GM18951 (cell line): ENCODE measurements at regions not wholly inside any gene's neighbourhood (a gene's known extent, or its start where the extent isn't known, plus 50 kb on each side); places are given as distances from the start of the nearest gene placed in this dataset.

Experiments used
- POLR2A ChIP-seq: IDR thresholded peaks from 4 replicates; pipeline ENCODE4 v1.6.1; 2011; ENCODE audit warnings: mild to moderate bottlenecking; ENCODE audit not compliant: insufficient read length, insufficient read depth; ENCODE audit errors: extremely low read depth
- in situ Hi-C: fragments of 300-500 bp; cut with MboI; formaldehyde crosslinking; loops from one replicate; pipeline ENCODE4 v1.12.0; 2022; ENCODE audit warnings: low sequenced_read_pairs, mixed read lengths, inconsistent platforms; ENCODE audit not compliant: unreplicated experiment

- in situ Hi-C loops = no loop called here
- TF ChIP-seq POLR2A = no peak
Measured at GRCh38 chr9:86733929-86734328, 213.4 kb downstream of the GAS1 start.

GRCh38 chr9:86732514-86733171 lies 214.7 kb downstream of the GAS1 start:
- in situ Hi-C loops = no loop called here
- TF ChIP-seq POLR2A = no peak

- no peak for TF ChIP-seq POLR2A
- in situ Hi-C loops = no loop called here
Measured at GRCh38 chr9:86731511-86732063, 215.7 kb downstream of the GAS1 start.

- in situ Hi-C loops = no loop called here
- TF ChIP-seq POLR2A = no peak
Measured at GRCh38 chr9:86730163-86730928, 217.0 kb downstream of the GAS1 start.

GRCh38 chr9:86724529-86724928 lies 222.8 kb downstream of the GAS1 start:
- TF ChIP-seq POLR2A = no peak
- in situ Hi-C loops = no loop called here

GRCh38 chr9:86723346-86723745 lies 224.0 kb downstream of the GAS1 start:
- in situ Hi-C loops = no loop called here
- no peak for TF ChIP-seq POLR2A

- in situ Hi-C loops = no loop called here
- TF ChIP-seq POLR2A = no peak
Measured at GRCh38 chr9:86722706-86723075, 224.6 kb downstream of the GAS1 start.

- in situ Hi-C loops = no loop called here
- TF ChIP-seq POLR2A = no peak
Measured at GRCh38 chr9:86721843-86722705, 225.2 kb downstream of the GAS1 start.

GRCh38 chr9:86721226-86721781 lies 226.0 kb downstream of the GAS1 start:
- no peak for TF ChIP-seq POLR2A
- in situ Hi-C loops = no loop called here

GRCh38 chr9:86720639-86721225 lies 226.6 kb downstream of the GAS1 start:
- in situ Hi-C loops = no loop called here
- TF ChIP-seq POLR2A = no peak

- in situ Hi-C loops = no loop called here
Measured at GRCh38 chr9:86718388-86719049, 228.8 kb downstream of the GAS1 start.

GRCh38 chr9:86716326-86716922 lies 230.9 kb downstream of the GAS1 start:
- TF ChIP-seq POLR2A = no peak
- in situ Hi-C loops = no loop called here

More at GRCh38 chr9:86718388-86719049, 228.8 kb downstream of the GAS1 start:
- TF ChIP-seq POLR2A = no peak
